ENCODE measurements at regions not wholly inside any gene's neighbourhood (a gene's known extent, or its start where the extent isn't known, plus 50 kb on each side); places are given as distances from the start of the nearest gene placed in this dataset.

GRCh38 chrX:107502316-107502715, 52.9 kb downstream of the FRMPD3 start:
- DNase-seq: no peak

DNA sequence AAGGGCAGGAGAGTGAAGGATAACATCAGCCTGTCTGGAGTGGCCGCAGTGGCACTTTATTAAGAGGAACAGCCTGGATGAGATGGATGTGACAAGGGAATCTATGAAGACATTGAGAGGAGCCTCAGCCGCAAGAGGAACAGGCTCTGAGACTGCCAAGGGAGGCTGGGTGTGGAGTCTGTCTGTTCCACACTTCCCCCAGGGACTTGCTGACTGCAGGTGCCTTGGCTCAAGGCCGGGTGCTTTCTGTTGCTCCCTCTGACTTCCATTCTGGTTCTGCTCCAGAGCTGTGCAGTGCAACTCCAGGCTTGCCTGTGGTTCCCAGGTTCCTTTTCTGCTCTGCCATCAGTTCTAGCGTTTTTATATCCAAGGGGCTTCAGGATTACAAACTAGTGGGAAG, 54.6 kb downstream of the FRMPD3 start:
- DNase-seq: no peak

DNA sequence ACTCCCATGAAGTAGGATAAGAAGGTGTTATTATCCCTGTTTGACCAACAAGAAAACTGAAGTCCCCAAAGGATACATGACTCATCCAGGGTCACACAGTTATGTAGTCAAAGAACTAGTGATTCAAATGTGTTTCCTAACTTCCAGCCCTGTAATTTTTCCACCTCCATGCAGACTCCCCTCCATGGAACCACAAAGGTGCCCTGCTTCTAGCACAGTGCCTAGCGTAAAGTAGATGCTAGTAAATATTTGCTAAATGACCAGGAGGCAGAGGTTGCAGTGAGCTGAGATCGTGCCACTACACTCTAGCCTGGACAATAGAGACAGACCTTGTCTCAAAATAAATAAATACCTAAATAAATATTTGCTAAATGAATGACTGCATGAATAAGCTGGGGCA, 55.8 kb downstream of the FRMPD3 start:
- DNase-seq: no peak

DNA sequence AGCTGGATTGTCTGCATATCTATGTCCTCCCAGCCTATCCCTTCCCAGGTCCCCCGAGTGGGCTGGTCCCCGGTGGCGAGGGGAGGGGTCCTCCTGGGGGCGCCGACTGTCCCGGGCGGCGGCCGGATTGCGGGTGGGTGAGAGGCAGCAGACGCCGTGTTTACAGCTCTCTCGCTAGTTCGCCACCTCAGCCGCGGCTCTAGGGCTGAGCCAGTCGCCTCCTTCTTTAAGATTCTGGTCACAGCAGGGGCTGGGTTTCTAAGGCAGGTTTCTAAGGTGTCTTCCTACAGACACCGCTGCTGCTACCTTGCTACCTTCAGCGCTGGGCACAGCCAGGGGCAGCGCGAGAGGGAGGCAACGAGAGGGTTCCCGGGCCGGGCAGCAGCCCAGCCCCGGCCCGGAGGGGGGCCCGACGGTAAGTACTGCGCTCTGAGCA, 57.2 kb downstream of the FRMPD3 start:
- no peak for DNase-seq

GRCh38 chrX:107507093-107507743, 57.8 kb downstream of the FRMPD3 start:
- no peak for DNase-seq

DNA sequence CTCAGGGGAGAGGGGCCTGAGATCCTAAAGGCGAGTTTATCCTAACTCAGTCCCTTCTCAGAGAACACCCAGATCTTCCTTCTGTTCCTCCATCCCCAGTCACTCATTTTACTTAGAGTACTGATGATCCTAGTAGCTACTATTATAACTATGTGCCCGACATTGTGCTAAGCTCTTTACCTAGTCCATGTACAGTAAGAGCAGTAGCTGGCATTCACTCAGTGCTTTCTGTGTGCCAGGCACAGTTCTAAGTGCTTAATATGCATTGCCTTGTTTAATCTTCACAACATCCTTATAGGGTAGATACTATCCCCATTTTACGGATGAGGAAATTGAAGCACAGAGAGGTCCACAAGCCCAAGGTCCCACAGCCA, 58.3 kb downstream of the FRMPD3 start:
- DNase-seq: no peak

DNA sequence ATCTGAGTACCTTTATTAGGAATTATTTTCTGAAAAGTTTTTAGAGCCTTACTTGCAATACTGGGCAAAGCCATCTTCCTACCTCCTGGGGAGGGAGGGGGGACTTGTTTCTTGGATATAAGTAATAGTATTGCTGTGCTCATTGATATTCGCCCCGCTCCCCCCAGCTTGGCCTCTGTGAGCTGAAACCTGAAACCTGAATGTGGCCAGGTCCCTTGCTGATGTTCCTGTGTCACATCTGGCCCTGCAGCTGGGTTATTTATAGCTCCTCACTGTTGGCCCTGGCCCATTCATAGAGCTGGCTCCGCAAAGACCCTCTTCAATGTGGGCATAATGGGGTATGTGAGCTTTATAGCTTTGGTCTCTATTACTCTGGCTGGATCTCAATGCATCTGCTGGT, 59.5 kb downstream of the FRMPD3 start:
- DNase-seq: no peak

DNA sequence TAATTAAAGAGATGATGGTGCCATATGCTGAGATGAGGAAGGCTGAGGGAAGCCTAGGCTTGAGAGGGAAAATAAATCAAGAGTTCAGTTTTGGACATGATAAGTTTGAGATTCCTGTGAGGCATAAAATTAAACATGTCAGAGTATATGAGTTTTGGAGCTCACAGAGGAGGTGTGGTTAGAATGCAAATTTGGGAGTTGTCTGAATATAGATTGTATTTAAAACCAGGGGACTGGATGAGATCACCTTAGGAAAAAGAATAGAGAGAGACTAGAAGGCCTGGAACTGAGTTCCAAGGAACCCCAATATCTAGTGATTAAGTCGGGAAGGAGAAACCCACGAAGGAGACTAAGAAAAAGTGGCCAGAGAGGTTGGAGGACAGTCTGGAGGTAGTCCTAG, 65.5 kb downstream of the FRMPD3 start:
- DNase-seq: no peak

- no peak for DNase-seq
These were observed 72.6 kb downstream of the FRMPD3 start for GRCh38 chrX:107521877-107522586.

- DNase-seq: no peak
These were observed 73.4 kb downstream of the FRMPD3 start for GRCh38 chrX:107522901-107523300.

GRCh38 chrX:107526141-107526540, 76.7 kb downstream of the FRMPD3 start:
- no peak for DNase-seq

- DNase-seq: no peak
These were observed 80.7 kb downstream of the FRMPD3 start for GRCh38 chrX:107530141-107530540.

- DNase-seq: peak; percentile 11 to 26
These were observed 88.4 kb downstream of the FRMPD3 start for GRCh38 chrX:107537815-107538214.

- no peak for DNase-seq
These were observed 87.1 kb upstream of the PRPS1 start for GRCh38 chrX:107541244-107541643.

DNA sequence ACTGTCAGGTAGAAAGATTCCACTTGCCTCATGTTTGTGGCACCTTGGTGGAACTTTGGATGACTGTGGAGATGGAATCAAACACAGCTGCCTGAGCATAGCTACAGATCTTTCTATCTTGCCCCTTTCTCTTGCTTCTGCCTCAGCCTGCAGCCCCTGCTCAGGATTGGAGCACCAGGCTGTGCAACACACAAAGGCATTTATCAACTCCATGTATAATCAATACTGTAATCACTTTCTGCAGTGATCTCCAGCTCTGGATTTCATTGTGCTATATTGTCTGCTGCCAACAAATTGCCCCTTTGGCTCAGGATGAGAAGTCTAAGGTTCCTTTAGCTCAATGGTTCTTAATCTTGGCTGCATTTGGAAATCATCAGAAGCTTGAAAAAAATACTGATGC, 86.3 kb upstream of the PRPS1 start:
- DNase-seq: no peak

GRCh38 chrX:107542500-107542899, 85.8 kb upstream of the PRPS1 start:
- no peak for DNase-seq

DNA sequence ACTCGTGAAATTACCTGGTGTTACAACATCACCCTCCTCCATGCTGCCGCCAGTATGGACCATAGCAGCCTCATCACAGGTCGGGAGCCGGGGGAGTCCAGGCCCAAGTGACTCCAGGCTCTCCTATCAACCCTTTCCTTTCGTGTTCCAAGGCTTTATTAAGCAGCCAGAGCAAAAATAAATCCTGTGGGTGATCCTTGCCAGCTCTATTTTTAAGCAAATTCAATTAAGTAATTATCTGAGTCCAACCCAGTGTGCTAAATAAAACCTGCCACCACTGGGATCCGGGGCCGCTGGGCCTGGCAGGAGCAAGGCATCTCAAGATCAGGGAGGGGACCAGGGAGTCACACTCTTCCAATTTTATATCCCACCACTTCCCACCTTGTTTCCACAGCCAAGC, 80.7 kb upstream of the PRPS1 start:
- DNase-seq: no peak

- DNase-seq: no peak
These were observed 79.5 kb upstream of the PRPS1 start for GRCh38 chrX:107548775-107549174.

DNA sequence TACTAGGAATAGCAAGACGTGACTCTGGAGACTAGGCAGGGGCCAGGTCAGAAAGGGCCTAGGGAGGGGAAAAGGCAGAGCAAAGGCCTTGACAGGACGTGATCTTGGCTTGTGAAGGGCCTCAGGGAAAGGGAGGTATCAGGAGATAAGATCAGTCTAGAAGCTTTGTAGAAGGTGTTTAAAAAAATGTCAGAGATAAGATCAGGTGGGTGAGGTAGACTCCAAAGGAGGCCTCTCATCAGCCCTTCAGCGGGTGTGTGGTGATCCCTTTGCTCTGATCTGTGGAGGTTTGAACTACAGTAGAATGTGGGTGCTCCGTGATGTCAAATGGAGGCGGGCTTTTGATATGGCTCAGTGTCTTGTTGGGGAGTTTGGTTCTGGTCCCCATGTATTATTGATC, 78.8 kb upstream of the PRPS1 start:
- peak; percentile 9 to 10 for DNase-seq

- DNase-seq: no peak
These were observed 76.8 kb upstream of the PRPS1 start for GRCh38 chrX:107551546-107551945.

DNA sequence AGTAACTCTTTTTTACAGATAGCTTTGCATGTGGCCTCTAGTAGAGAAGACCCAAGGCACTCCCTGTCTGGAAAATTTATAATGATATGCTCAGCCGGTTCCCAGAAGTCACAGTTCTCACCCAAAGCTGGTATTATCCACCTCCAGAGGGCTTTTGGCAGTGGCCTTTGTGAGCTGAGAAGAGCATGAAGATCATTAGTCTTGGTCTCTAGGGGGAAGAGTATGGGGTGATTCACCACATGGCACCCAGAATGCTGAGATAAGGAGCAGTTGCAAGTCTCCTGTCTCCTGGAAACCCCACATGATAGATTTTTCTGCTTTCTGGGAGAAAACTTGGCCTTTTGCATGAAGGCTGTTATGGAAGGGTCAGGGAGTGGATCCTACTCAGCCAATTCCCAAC, 75.4 kb upstream of the PRPS1 start:
- DNase-seq: no peak

GRCh38 chrX:107556967-107557366, 71.3 kb upstream of the PRPS1 start:
- DNase-seq: no peak

DNA sequence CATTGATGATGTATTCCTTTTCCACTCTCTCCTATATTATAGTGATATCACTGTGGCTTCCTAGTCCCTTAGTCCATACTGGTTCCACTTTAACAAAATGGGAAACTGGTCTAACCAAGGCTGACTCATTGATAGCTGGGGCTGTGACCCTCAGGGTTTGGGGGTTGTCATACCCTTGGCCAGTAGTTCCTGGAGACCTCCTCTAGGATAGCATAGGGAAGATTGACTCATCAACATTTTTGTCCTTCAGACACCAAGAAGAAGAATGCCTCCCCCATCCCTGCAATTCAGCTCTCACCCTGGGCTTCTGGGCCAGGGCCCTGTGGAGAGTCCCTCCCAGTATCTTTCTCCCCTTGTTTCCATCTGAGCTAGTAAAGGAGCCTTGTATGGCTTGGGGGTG, 68.8 kb upstream of the PRPS1 start:
- no peak for DNase-seq

- no peak for DNase-seq
These were observed 68.3 kb upstream of the PRPS1 start for GRCh38 chrX:107560041-107560440.

- DNase-seq: no peak
These were observed 67.3 kb upstream of the PRPS1 start for GRCh38 chrX:107560980-107561379.

Measured in activated CD4-positive, alpha-beta T cell treated with anti-CD3 and anti-CD28 coated beads for 4 hours (primary cell).